Jurkat, Clone E6-1 (cell line): ENCODE measurements at regions not wholly inside any gene's neighbourhood (a gene's known extent, or its start where the extent isn't known, plus 50 kb on each side); places are given as distances from the start of the nearest gene placed in this dataset.
"Not testable (repeated sequence)": the region's sequence is repeated elsewhere in the genome, so short reads cannot be mapped to it uniquely, and the experiment has no call there.

Experiments
- DNase-seq: peaks from one replicate; pipeline ENCODE4 v3.0.0-alpha.2; 2011; ENCODE audit warnings: low read depth, low spot score
- H3K4me3 ChIP-seq: 2 replicates; pipeline ENCODE4 v1.5.1; 2011; ENCODE audit warnings: mild to moderate bottlenecking, low read length, control low read depth, moderate library complexity

DNA sequence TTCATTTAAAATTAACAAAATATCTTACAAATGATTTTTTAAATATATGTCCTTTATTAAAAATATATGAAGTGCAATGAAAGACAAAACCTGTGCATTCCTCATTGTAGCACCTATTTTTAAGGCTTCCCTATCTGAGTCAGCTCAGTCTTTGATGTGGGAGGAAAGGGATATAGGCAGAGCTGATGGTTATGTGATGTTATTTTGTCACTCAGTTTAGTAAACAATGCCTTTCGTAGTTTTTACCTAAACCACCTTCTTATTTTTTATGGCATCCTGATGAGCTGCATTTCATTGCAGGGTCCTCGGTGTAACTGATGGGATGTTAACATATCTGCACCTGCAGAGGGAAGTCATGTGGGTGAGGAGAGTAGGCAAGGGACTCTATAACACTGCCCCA lies 58.9 kb upstream of the FRMD6 start:
- H3K4me3 ChIP-seq = no peak overlapping the region
- DNase-seq = no peak

DNA sequence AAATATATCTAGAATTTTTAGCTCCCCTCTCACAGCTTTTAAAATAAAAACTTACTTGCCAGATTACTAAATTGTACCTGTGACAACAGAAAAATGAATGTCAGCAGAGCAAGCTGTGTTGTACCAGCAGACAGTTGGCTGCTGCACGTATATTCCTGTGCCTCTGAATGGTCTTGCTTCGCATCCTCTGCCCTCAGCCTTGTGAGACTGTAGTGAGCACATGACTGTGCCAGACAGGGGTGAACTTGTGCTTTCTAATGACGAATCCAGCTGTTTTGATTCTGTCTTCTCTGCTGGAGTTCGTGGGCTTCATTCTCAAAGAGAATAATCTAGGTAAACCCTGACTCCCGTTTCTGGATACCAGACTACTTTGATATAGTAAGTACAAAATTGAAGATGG lies 58.3 kb upstream of the FRMD6 start:
- H3K4me3 ChIP-seq = no peak overlapping the region
- DNase-seq = no peak

GRCh38 chr14:51595881-51596455 lies 55.7 kb upstream of the FRMD6 start:
- no peak overlapping the region for H3K4me3 ChIP-seq
- DNase-seq = no peak

- no peak for DNase-seq
- no peak overlapping the region for H3K4me3 ChIP-seq
Measured at GRCh38 chr14:51596488-51597117, 55.1 kb upstream of the FRMD6 start.

DNA sequence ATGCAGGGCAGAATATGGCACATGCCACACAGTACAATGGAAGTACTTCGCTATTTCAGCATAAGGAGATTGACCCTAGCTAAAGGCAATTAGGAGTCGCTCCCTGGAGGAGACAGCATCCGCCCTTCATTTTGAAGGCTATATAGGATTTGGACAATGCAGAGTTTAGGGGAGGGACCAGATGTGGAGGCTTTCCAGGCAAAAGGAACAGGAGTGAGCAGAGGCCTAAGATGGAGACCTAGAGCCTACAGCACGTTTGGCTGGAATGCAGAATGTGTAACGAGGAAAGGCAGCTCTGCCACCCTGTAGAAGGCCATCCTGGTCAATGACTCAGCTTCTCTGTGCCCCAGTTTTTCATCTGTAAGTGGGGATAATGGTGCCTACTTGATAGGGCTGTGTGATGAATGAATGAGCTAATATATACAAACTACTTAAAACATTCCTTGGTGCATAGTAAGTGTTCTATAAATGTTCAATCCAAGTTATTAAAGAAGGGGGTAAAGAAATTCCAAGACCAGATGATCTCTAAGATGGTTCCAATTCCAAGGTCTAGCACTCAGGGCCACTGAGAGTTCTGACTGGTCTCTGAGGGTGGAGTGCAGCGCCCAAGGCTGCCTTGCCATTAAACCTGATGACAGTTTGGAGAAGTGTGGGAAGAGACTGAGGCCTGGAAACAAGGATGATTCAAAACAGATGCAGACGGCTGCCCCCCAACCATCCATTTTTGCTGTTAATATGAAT lies 54.3 kb upstream of the FRMD6 start:
- no peak for DNase-seq
- H3K4me3 ChIP-seq = no peak overlapping the region

- not testable (repeated sequence) for DNase-seq, H3K4me3 ChIP-seq
Measured at GRCh38 chr14:51598924-51599600, 52.6 kb upstream of the FRMD6 start.

DNA sequence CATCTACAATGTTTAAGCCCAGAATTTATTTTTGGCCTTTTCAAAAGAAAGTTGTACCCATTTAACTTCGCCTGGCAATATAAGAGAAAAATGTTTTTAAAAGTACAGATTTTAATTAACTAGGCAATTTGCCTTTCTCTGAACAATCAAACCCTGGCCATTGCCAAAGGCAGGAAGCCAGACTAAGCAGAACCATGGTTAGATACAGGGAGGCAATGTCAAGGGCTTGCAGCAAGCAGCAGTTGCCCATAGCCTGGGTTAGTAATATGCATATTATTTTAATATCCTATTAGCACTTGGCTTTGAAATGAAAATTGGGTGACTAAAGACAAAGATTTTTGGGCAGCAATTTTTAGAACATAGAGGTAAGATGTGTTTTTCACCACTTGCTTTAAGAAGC lies 51.1 kb upstream of the FRMD6 start:
- H3K4me3 ChIP-seq = no peak overlapping the region

More for the DNA sequence above, 51.1 kb upstream of the FRMD6 start:
- DNase-seq = no peak
